ENCODE measurements at regions not wholly inside any gene's neighbourhood (a gene's known extent, or its start where the extent isn't known, plus 50 kb on each side); places are given as distances from the start of the nearest gene placed in this dataset.

DNA sequence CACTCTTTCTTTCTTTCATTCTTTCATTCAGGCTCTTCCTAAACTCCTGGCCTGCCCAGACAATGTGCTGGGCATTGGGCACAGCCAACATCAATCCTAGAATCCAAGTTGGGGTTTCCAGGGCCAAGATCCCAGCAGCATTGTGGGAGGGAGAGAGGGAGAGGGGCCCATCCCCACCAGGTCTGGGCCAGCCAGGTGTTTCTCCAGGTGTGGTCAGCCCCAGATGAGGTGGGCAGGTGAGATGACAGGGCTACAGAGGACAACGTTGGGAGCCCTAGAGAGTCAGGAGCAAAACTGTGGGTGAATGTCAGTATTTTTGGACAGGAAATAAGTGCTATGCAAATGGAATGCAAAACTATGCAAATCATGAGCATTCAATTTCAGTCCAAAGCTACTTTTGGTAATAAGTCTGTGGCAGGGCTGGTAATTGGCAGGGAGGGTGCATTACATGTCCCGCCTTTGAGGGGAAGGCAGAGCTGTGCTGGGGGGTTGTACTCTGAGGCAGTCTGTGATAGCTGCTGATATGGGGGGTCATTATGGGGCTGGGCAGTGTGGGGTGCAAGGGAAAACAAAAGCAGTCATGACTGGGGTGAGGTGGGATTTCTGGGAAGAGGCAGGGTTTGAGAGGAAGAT, 139.9 kb upstream of the IGSF21 start:
- Histone ChIP-seq H3K4me3 (no peak overlapping the region), H3K9me3 (no peaks in the 10 kb centered on the region), H3K27ac (no peak overlapping the region), H3K27me3 (replicated peaks in 1 of 7) (peaks cover 0 to 30% (median 0%) of the 10 kb centered on the region in 7 donors), H3K4me1 (no peaks in the 10 kb centered on the region), H3K36me3 (no peaks in the 10 kb centered on the region)
- 60 to 77% (median 69%) methylated on average over 2 of the region's 2 CpGs for WGBS, 5 donors
- no peak for DNase-seq
- intact Hi-C loops (cut with DNase I; ENCODE audit: low total_unique reads), result no loop called here
- TF ChIP-seq POLR2AphosphoS5 (IDR thresholded peaks at IDR 0.05) (no peak), POLR2A (IDR thresholded peaks at IDR 0.05) (no peak)
- TF ChIP-seq, protein P1, sequence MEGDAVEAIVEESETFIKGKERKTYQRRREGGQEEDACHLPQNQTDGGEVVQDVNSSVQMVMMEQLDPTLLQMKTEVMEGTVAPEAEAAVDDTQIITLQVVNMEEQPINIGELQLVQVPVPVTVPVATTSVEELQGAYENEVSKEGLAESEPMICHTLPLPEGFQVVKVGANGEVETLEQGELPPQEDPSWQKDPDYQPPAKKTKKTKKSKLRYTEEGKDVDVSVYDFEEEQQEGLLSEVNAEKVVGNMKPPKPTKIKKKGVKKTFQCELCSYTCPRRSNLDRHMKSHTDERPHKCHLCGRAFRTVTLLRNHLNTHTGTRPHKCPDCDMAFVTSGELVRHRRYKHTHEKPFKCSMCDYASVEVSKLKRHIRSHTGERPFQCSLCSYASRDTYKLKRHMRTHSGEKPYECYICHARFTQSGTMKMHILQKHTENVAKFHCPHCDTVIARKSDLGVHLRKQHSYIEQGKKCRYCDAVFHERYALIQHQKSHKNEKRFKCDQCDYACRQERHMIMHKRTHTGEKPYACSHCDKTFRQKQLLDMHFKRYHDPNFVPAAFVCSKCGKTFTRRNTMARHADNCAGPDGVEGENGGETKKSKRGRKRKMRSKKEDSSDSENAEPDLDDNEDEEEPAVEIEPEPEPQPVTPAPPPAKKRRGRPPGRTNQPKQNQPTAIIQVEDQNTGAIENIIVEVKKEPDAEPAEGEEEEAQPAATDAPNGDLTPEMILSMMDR (IDR thresholded peaks at IDR 0.05 in 8 of 11, conservative IDR thresholded peaks at IDR 0.05 in 3 of 11), result no peak

DNA sequence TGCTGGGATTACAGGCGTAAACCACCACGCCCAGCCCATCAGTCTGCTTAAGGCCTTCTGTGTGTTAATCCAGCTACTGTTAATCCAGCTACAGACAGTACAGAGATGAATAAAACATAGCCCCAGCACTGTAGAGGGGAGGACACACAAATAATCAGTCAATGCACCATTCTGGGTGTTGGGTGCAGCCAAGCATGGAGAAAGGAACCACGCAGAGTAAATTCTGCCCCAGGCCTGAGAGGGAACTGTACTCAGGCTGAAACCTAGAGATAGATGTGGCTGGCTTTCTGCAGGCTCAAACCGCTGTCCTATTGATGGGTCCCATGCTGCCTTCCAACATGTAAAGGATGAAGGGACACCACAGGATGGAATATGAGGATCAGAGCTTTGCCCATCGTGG, 136.8 kb upstream of the IGSF21 start:
- no peaks in the 10 kb centered on the region for H3K9me3 ChIP-seq
- peaks cover 0 to 42% (median 0%) of the 10 kb centered on the region in 7 donors for H3K27me3 ChIP-seq (replicated peaks in 1 of 7)
- TF ChIP-seq, protein P1 (IDR thresholded peaks at IDR 0.05 in 8 of 11, conservative IDR thresholded peaks at IDR 0.05 in 3 of 11), result no peak
- no peak for TF ChIP-seq POLR2AphosphoS5 (IDR thresholded peaks at IDR 0.05)
- TF ChIP-seq POLR2A (IDR thresholded peaks at IDR 0.05), result no peak
- intact Hi-C loops (cut with DNase I; ENCODE audit: low total_unique reads), result no loop called here
- H3K4me3 ChIP-seq, result no peak overlapping the region
- 71 to 87% (median 78%) methylated on average over 5 of the region's 5 CpGs for WGBS, 5 donors
- DNase-seq, result no peak
- no peaks in the 10 kb centered on the region for H3K4me1 ChIP-seq
- no peaks in the 10 kb centered on the region for H3K36me3 ChIP-seq
- H3K27ac ChIP-seq, result no peak overlapping the region

DNA sequence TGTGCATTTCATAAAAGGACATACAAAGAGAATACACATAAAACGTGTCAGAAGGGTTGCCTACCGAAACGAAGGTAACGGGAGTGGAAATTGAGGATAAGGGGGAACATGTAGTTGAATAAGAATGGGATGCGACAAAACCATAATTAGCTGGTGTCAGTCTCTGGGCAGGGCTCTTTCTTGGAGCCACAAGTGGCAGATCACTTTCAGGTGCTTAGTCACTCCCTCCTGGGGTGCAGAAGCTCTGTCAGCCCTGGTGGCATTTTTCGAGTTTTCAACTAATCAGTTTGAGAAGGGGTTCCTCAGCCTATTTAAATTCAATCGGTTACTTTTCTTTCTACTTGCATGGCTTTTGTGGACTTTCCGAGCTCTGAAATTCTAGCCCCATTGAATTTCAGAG, 133.9 kb upstream of the IGSF21 start:
- Histone ChIP-seq H3K27ac (no peak overlapping the region), H3K4me3 (no peak overlapping the region), H3K27me3 (replicated peaks in 1 of 7) (peaks cover 0 to 36% (median 0%) of the 10 kb centered on the region in 7 donors), H3K4me1 (no peaks in the 10 kb centered on the region), H3K9me3 (no peaks in the 10 kb centered on the region), H3K36me3 (no peaks in the 10 kb centered on the region)
- intact Hi-C loops (cut with DNase I; ENCODE audit: low total_unique reads), result no loop called here
- WGBS, 5 donors, result 54 to 69% (median 61%) methylated on average over 8 of the region's 8 CpGs
- no peak for DNase-seq
- no peak for TF ChIP-seq POLR2AphosphoS5 (IDR thresholded peaks at IDR 0.05)
- TF ChIP-seq, protein P1 (IDR thresholded peaks at IDR 0.05 in 8 of 11, conservative IDR thresholded peaks at IDR 0.05 in 3 of 11), result no peak
- TF ChIP-seq POLR2A (IDR thresholded peaks at IDR 0.05), result no peak

DNA sequence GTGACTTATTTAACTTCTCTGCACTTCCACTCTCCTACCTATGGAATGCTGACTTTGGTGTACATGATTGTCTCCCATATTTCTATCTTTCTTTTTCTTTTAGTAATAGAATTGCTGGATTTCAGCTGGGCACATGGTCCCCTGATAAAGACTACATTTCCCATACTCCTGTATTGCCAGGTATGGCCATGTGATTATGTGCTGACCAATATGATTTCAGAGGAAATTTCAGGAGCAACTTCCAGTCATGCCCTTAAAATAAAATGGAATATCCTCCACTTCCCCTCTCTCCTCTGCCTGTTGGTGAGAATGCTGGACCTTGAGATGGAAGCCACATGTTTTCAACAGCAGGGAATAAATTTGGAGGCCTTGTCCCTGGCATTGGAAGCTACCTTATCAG, 130.7 kb upstream of the IGSF21 start:
- Histone ChIP-seq H3K4me1 (no peaks in the 10 kb centered on the region), H3K36me3 (no peaks in the 10 kb centered on the region), H3K4me3 (no peak overlapping the region), H3K9me3 (no peaks in the 10 kb centered on the region), H3K27me3 (replicated peaks in 1 of 7) (peaks cover 0 to 50% (median 0%) of the 10 kb centered on the region in 7 donors), H3K27ac (no peak overlapping the region)
- no peak for DNase-seq
- intact Hi-C loops (cut with DNase I; ENCODE audit: low total_unique reads), result no loop called here
- TF ChIP-seq POLR2AphosphoS5 (IDR thresholded peaks at IDR 0.05), result no peak
- TF ChIP-seq, protein P1 (IDR thresholded peaks at IDR 0.05 in 8 of 11, conservative IDR thresholded peaks at IDR 0.05 in 3 of 11), result no peak

Measured in spleen (tissue), 11 donors.